ENCODE measurements at regions not wholly inside any gene's neighbourhood (a gene's known extent, or its start where the extent isn't known, plus 50 kb on each side); places are given as distances from the start of the nearest gene placed in this dataset.

DNA sequence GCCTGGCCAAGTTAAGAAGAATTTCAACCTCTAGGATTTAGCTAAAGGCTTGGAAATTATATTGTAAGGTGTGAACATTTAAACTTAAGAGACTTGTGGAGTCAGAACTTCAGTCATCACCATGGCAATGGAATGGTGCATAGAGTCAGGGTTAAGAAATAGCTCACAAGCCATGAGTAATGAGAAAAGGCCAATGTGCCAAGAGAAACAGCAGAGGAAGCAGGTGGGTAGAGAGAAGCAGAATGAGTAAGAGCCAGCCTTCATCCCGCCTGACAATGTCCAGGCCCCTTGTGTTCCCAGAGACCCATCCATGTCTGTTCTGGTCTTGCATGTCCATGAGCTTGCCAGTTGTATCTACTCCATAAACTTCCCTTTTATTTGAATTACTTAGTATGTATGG lies 62.6 kb upstream of the TBX20 start:
- no peak overlapping the region for H3K9ac ChIP-seq (ENCODE audit: low read depth, low read length)
- no peak overlapping the region for H2AFZ ChIP-seq (ENCODE audit: low read depth, low read length)
- H3K4me3 ChIP-seq (ENCODE audit: low read depth in 1 of 2, low read length in 2 of 2): no peak overlapping the region
- no peak overlapping the region for H3K4me2 ChIP-seq (ENCODE audit: insufficient read depth, low read length)
- H3K27ac ChIP-seq (ENCODE audit: low read length): no peak overlapping the region
- no peaks in the 10 kb centered on the region for H3K27me3 ChIP-seq (ENCODE audit: insufficient read depth, low read length, poor library complexity)
- ATAC-seq (ENCODE audit: insufficient read depth, low read depth) (no peak), DNase-seq (no peak)
- no peaks in the 10 kb centered on the region for H3K36me3 ChIP-seq (ENCODE audit: insufficient read depth, low read length)
- H3K79me2 ChIP-seq (ENCODE audit: insufficient read depth, low read length): no peaks in the 10 kb centered on the region
- H3K4me1 ChIP-seq (ENCODE audit: insufficient read depth, low read length): no peaks in the 10 kb centered on the region
- H3K9me3 ChIP-seq (ENCODE audit: insufficient read depth, low read length, severe bottlenecking): no peaks in the 10 kb centered on the region
- H4K20me1 ChIP-seq (ENCODE audit: insufficient read depth, low read length): no peaks in the 10 kb centered on the region
- TF ChIP-seq EZH2 (IDR thresholded peaks at IDR 0.05; ENCODE audit: borderline replicate concordance, low read depth, low read length, severe bottlenecking): no peak
- TF ChIP-seq, protein P1, sequence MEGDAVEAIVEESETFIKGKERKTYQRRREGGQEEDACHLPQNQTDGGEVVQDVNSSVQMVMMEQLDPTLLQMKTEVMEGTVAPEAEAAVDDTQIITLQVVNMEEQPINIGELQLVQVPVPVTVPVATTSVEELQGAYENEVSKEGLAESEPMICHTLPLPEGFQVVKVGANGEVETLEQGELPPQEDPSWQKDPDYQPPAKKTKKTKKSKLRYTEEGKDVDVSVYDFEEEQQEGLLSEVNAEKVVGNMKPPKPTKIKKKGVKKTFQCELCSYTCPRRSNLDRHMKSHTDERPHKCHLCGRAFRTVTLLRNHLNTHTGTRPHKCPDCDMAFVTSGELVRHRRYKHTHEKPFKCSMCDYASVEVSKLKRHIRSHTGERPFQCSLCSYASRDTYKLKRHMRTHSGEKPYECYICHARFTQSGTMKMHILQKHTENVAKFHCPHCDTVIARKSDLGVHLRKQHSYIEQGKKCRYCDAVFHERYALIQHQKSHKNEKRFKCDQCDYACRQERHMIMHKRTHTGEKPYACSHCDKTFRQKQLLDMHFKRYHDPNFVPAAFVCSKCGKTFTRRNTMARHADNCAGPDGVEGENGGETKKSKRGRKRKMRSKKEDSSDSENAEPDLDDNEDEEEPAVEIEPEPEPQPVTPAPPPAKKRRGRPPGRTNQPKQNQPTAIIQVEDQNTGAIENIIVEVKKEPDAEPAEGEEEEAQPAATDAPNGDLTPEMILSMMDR (IDR thresholded peaks at IDR 0.05; ENCODE audit: borderline replicate concordance, extremely low read depth, low read length, poor library complexity, severe bottlenecking): no peak

DNA sequence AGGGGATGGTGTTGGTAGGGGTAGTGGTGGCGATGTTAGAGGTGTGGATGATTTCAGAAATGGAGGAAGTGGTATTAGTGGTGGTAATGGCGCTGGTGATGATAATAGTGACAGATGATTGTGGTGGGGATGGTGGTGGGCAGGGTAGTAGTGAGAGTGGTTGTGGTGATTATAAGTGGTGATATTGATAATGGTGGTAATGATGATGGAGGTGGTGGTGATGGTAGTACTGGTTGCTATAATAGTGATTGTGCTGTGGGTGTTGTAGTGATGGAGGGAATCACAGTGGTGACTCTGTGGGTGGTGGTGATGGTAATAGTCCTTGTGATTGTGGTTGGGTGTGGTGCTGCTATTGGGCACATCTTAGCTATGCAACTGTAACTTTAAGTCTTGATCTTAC lies 61.6 kb upstream of the TBX20 start:
- Histone ChIP-seq H3K27me3 (ENCODE audit: insufficient read depth, low read length, poor library complexity) (no peaks in the 10 kb centered on the region), H3K9me3 (ENCODE audit: insufficient read depth, low read length, severe bottlenecking) (no peaks in the 10 kb centered on the region), H3K27ac (ENCODE audit: low read length) (no peak overlapping the region), H3K9ac (ENCODE audit: low read depth, low read length) (no peak overlapping the region), H4K20me1 (ENCODE audit: insufficient read depth, low read length) (no peaks in the 10 kb centered on the region), H3K4me3 (ENCODE audit: low read depth in 1 of 2, low read length in 2 of 2) (no peak overlapping the region), H3K4me1 (ENCODE audit: insufficient read depth, low read length) (no peaks in the 10 kb centered on the region), H3K36me3 (ENCODE audit: insufficient read depth, low read length) (no peaks in the 10 kb centered on the region), H2AFZ (ENCODE audit: low read depth, low read length) (no peak overlapping the region), H3K79me2 (ENCODE audit: insufficient read depth, low read length) (no peaks in the 10 kb centered on the region), H3K4me2 (ENCODE audit: insufficient read depth, low read length) (no peak overlapping the region)
- TF ChIP-seq, protein P1 (IDR thresholded peaks at IDR 0.05; ENCODE audit: borderline replicate concordance, extremely low read depth, low read length, poor library complexity, severe bottlenecking): no peak
- TF ChIP-seq EZH2 (IDR thresholded peaks at IDR 0.05; ENCODE audit: borderline replicate concordance, low read depth, low read length, severe bottlenecking): no peak
- no peak for ATAC-seq (ENCODE audit: insufficient read depth, low read depth)
- no peak for DNase-seq

DNA sequence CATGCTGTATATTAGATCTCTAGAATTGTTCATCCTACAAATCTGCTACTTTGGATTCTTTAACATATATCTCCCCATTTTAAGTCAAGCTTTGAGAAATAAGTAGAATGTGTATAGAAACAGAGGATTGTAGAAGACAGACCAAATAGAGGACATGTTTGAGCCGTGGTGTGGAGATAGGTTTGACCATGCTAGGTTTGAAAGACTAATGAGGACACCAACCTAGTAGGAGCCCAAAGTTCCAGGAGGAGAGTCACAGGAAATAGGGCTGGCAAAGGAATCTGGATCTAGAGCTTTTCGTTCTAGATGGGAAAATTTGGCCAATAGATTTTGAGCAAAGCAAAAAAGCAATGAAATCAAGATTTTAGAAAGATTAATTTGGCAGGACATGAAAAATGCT lies 60.5 kb upstream of the TBX20 start:
- TF ChIP-seq, protein P1 (IDR thresholded peaks at IDR 0.05; ENCODE audit: borderline replicate concordance, extremely low read depth, low read length, poor library complexity, severe bottlenecking): no peak
- no peak for TF ChIP-seq EZH2 (IDR thresholded peaks at IDR 0.05; ENCODE audit: borderline replicate concordance, low read depth, low read length, severe bottlenecking)
- no peak overlapping the region for H3K4me3 ChIP-seq (ENCODE audit: low read depth in 1 of 2, low read length in 2 of 2)
- H3K9me3 ChIP-seq (ENCODE audit: insufficient read depth, low read length, severe bottlenecking): no peaks in the 10 kb centered on the region
- H3K9ac ChIP-seq (ENCODE audit: low read depth, low read length): no peak overlapping the region
- H3K79me2 ChIP-seq (ENCODE audit: insufficient read depth, low read length): no peaks in the 10 kb centered on the region
- H3K36me3 ChIP-seq (ENCODE audit: insufficient read depth, low read length): no peaks in the 10 kb centered on the region
- no peak for ATAC-seq (ENCODE audit: insufficient read depth, low read depth)
- H3K4me2 ChIP-seq (ENCODE audit: insufficient read depth, low read length): no peak overlapping the region
- H3K27me3 ChIP-seq (ENCODE audit: insufficient read depth, low read length, poor library complexity): no peaks in the 10 kb centered on the region
- no peak overlapping the region for H2AFZ ChIP-seq (ENCODE audit: low read depth, low read length)
- no peak for DNase-seq
- H4K20me1 ChIP-seq (ENCODE audit: insufficient read depth, low read length): no peaks in the 10 kb centered on the region
- no peaks in the 10 kb centered on the region for H3K4me1 ChIP-seq (ENCODE audit: insufficient read depth, low read length)
- H3K27ac ChIP-seq (ENCODE audit: low read length): no peak overlapping the region

DNA sequence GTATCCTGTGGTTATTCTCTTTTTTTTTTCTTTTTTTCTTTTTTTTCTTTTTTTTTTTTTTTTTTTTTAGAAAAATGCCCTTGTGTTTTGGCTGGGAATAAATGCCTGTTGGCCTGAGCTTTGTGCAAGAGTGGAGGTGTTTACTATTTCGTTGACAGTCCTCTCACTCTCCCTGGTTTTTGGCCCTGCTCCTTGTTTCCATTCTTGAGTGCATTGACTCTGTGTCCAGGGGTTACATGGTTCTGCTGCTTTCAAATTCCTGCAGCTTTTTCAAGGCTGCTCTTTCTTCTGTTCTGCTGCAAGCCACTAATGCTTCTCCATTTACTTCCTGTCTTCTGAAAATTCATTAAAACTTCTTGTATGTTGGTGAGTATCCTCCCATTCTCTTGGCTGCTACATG lies 59.7 kb upstream of the TBX20 start:
- Histone ChIP-seq H3K36me3 (ENCODE audit: insufficient read depth, low read length) (no peaks in the 10 kb centered on the region), H3K4me1 (ENCODE audit: insufficient read depth, low read length) (no peaks in the 10 kb centered on the region), H4K20me1 (ENCODE audit: insufficient read depth, low read length) (no peaks in the 10 kb centered on the region), H3K4me3 (ENCODE audit: low read depth in 1 of 2, low read length in 2 of 2) (no peak overlapping the region), H3K79me2 (ENCODE audit: insufficient read depth, low read length) (no peaks in the 10 kb centered on the region), H3K9ac (ENCODE audit: low read depth, low read length) (no peak overlapping the region), H3K27ac (ENCODE audit: low read length) (no peak overlapping the region), H3K9me3 (ENCODE audit: insufficient read depth, low read length, severe bottlenecking) (no peaks in the 10 kb centered on the region), H3K27me3 (ENCODE audit: insufficient read depth, low read length, poor library complexity) (no peaks in the 10 kb centered on the region), H2AFZ (ENCODE audit: low read depth, low read length) (no peak overlapping the region), H3K4me2 (ENCODE audit: insufficient read depth, low read length) (no peak overlapping the region)
- no peak for DNase-seq
- no peak for TF ChIP-seq EZH2 (IDR thresholded peaks at IDR 0.05; ENCODE audit: borderline replicate concordance, low read depth, low read length, severe bottlenecking)
- TF ChIP-seq, protein P1 (IDR thresholded peaks at IDR 0.05; ENCODE audit: borderline replicate concordance, extremely low read depth, low read length, poor library complexity, severe bottlenecking): no peak
- no peak for ATAC-seq (ENCODE audit: insufficient read depth, low read depth)

All from DND-41 (cell line).